NCI-H1092 treated with DMSO at 0.1 percent for 48 hours (cell line): ENCODE measurements at regions not wholly inside any gene's neighbourhood (a gene's known extent, or its start where the extent isn't known, plus 50 kb on each side); places are given as distances from the start of the nearest gene placed in this dataset.
A peak's percentile ranks its signal among the peaks of the same experiment; 100 is the strongest.
"Not testable (repeated sequence)": the region's sequence is repeated elsewhere in the genome, so short reads cannot be mapped to it uniquely, and the experiment has no call there.

Experiments
- DNase-seq: peaks from one replicate; lab custom pipeline; 2025; lab: John Stamatoyannopoulos, UW

- no peak for DNase-seq
Measured at GRCh38 chr11:122022646-122023045, 93.4 kb downstream of the BLID start.

- peak; percentile 44 for DNase-seq
Measured at GRCh38 chr11:122020902-122021301, 95.1 kb downstream of the BLID start.

GRCh38 chr11:122019908-122020694 lies 95.9 kb downstream of the BLID start:
- no peak for DNase-seq

GRCh38 chr11:122007601-122008071 lies 108.4 kb downstream of the BLID start:
- peak; percentile 84 for DNase-seq

- DNase-seq = no peak
Measured at GRCh38 chr11:122004446-122004845, 111.6 kb downstream of the BLID start.

GRCh38 chr11:122002926-122003325 lies 113.1 kb downstream of the BLID start:
- DNase-seq = no peak

- DNase-seq = no peak
Measured at GRCh38 chr11:122002047-122002446, 114.0 kb downstream of the BLID start.

GRCh38 chr11:121999651-122000050 lies 116.4 kb downstream of the BLID start:
- no peak for DNase-seq

- DNase-seq = no peak
Measured at GRCh38 chr11:121996574-121996973, 119.4 kb downstream of the BLID start.

GRCh38 chr11:121983901-121984300 lies 132.1 kb downstream of the BLID start:
- DNase-seq = no peak

GRCh38 chr11:121977914-121978313 lies 138.1 kb downstream of the BLID start:
- not testable (repeated sequence) for DNase-seq

- no peak for DNase-seq
Measured at GRCh38 chr11:121968638-121969037, 147.4 kb downstream of the BLID start.

- no peak for DNase-seq
Measured at GRCh38 chr11:121967131-121967704, 148.8 kb downstream of the BLID start.

GRCh38 chr11:121965330-121965729 lies 150.7 kb downstream of the BLID start:
- no peak for DNase-seq

- no peak for DNase-seq
Measured at GRCh38 chr11:121964591-121964990, 151.4 kb downstream of the BLID start.

GRCh38 chr11:121963846-121964245 lies 152.2 kb downstream of the BLID start:
- not testable (repeated sequence) for DNase-seq

GRCh38 chr11:121961321-121961801 lies 154.7 kb downstream of the BLID start:
- DNase-seq = no peak

GRCh38 chr11:121958971-121959325 lies 157.1 kb downstream of the BLID start:
- no peak for DNase-seq

- DNase-seq = no peak
Measured at GRCh38 chr11:121958323-121958970, 157.6 kb downstream of the BLID start.

- DNase-seq = no peak
Measured at GRCh38 chr11:121953122-121953521, 162.9 kb downstream of the BLID start.

GRCh38 chr11:121950160-121950559 lies 165.9 kb downstream of the BLID start:
- no peak for DNase-seq

GRCh38 chr11:121946514-121946913 lies 169.5 kb downstream of the BLID start:
- DNase-seq = no peak
